Mammary epithelial cell (primary cell): ENCODE measurements at regions not wholly inside any gene's neighbourhood (a gene's known extent, or its start where the extent isn't known, plus 50 kb on each side); places are given as distances from the start of the nearest gene placed in this dataset.

ENCODE experiments used
- EZH2 ChIP-seq: IDR thresholded peaks from 2 replicates; pipeline ENCODE4 v1.6.1; 2012; ENCODE audit warnings: low read length, inconsistent platforms, borderline replicate concordance
- TF ChIP-seq, protein P1 (sequence below), 2 donors: IDR thresholded peaks in 1 of 2; conservative IDR thresholded peaks in 1 of 2; 2 replicates each; pipeline ENCODE4 v1.5.1; 2011 to 2012; ENCODE audit warnings: inconsistent platforms in 2 of 2, low read length in 2 of 2, mild to moderate bottlenecking in 2 of 2, control low read depth in 1 of 2, low read depth in 1 of 2; ENCODE audit not compliant: insufficient read depth in 1 of 2; ENCODE audit errors: extremely low read depth in 1 of 2

DNA sequence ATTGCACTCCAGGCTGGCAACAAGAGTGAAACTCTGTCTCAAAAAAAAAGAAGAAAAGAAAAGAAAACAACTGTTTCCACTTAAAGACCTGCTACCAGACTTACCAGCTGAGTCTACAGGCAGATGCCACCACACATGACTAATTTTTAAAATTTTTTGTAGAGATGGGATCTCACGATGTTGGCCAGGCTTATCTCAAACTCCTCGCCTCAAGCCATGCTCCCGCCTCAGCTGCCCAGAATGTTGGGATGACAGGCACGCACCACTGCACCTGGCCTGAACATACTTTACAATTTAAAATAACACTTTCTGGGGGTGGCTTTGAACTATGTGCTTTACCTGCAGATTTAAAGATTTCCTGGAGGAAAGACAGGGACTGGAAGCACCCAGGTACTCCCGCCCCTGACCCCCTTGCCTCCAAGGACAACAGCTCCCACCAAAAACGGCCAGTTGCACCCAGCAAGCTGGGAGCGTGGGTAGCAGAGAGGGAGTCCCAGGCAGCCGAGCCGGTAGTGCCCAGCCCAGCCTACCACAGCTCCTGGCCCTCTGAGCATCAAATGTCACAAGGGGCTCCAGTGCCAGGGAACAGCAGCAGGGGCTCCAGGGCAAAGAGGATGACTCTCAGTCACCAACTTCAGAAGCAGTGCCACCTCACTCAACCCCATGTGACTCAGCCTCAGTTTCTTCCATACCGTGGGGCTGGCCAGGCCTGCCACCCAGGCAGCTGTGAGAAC, 262.9 kb downstream of the PARN start:
- TF ChIP-seq, protein P1, sequence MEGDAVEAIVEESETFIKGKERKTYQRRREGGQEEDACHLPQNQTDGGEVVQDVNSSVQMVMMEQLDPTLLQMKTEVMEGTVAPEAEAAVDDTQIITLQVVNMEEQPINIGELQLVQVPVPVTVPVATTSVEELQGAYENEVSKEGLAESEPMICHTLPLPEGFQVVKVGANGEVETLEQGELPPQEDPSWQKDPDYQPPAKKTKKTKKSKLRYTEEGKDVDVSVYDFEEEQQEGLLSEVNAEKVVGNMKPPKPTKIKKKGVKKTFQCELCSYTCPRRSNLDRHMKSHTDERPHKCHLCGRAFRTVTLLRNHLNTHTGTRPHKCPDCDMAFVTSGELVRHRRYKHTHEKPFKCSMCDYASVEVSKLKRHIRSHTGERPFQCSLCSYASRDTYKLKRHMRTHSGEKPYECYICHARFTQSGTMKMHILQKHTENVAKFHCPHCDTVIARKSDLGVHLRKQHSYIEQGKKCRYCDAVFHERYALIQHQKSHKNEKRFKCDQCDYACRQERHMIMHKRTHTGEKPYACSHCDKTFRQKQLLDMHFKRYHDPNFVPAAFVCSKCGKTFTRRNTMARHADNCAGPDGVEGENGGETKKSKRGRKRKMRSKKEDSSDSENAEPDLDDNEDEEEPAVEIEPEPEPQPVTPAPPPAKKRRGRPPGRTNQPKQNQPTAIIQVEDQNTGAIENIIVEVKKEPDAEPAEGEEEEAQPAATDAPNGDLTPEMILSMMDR (conservative IDR thresholded peaks at IDR 0.05 in 1 of 2, IDR thresholded peaks at IDR 0.05 in 1 of 2; ENCODE audit: extremely low read depth in 1 of 2, insufficient read depth in 1 of 2, low read depth in 1 of 2, low read length in 2 of 2): no peak
- no peak for TF ChIP-seq EZH2
